ENCODE measurements at regions not wholly inside any gene's neighbourhood (a gene's known extent, or its start where the extent isn't known, plus 50 kb on each side); places are given as distances from the start of the nearest gene placed in this dataset.
A peak's percentile ranks its signal among the peaks of the same experiment; 100 is the strongest.

- TF ChIP-seq ZNF626 (tag by site-specific recombination; IDR thresholded peaks at IDR 0.05): no peak
- peak; percentile 87 for TF ChIP-seq ZFHX2 (tag by site-specific recombination; conservative IDR thresholded peaks at IDR 0.05)
- no peak for TF ChIP-seq ZNF623 (tag by site-specific recombination; IDR thresholded peaks at IDR 0.05)
- no peak for TF ChIP-seq YY1 (tag by site-specific recombination; IDR thresholded peaks at IDR 0.05)
- TF ChIP-seq ZNF423 (tag by site-specific recombination; IDR thresholded peaks at IDR 0.05): no peak
- no peak for TF ChIP-seq ZNF658 (tag by site-specific recombination; IDR thresholded peaks at IDR 0.05)
- TF ChIP-seq ZNF274 (IDR thresholded peaks at IDR 0.05; ENCODE audit: low read length): no peak
- TF ChIP-seq ZNF274 (tag by site-specific recombination; IDR thresholded peaks at IDR 0.05; ENCODE audit: borderline replicate concordance): peak; percentile 43; the same call in 1 of the 2 replicates
- TF ChIP-seq ZNF416 (tag by site-specific recombination; IDR thresholded peaks at IDR 0.05): no peak
- no peak for TF ChIP-seq ZFP41 (tag by site-specific recombination; IDR thresholded peaks at IDR 0.05; ENCODE audit: borderline replicate concordance)
- TF ChIP-seq EGR2 (tag by site-specific recombination; IDR thresholded peaks at IDR 0.05; ENCODE audit: low read depth): peak; percentile 77
- no peak for TF ChIP-seq OSR2 (tag by site-specific recombination; IDR thresholded peaks at IDR 0.05)
- no peak for TF ChIP-seq ZNF561 (tag by site-specific recombination; IDR thresholded peaks at IDR 0.05; ENCODE audit: borderline replicate concordance)
- Histone ChIP-seq H3K9me3 (ENCODE audit: control insufficient read depth, insufficient read depth, low read depth, low read length) (no peaks in the 10 kb centered on the region), H3K36me3 (ENCODE audit: control insufficient read depth in 2 of 2, insufficient read depth in 1 of 2, low read length in 2 of 2) (no peaks in the 10 kb centered on the region), H3K4me3 (ENCODE audit: low read depth, low read length) (no peak overlapping the region), H3K4me1 (ENCODE audit: control insufficient read depth, insufficient read depth, low read length) (no peaks in the 10 kb centered on the region), H3K27ac (ENCODE audit: extremely low read depth, low read depth, low read length) (no peak overlapping the region)
- ChIA-PET POLR2A (no interaction called here), CTCF (interaction anchor here (0.6 kb wide), 1 partner anchor 30 kb away, joined by 3 read pairs; no protein-coding TSS in a partner anchor)
These were observed 96.2 kb downstream of the C9orf50 start for GRCh38 chr9:129524582-129525270.

GRCh38 chr9:129523943-129524581, 96.8 kb downstream of the C9orf50 start:
- ChIA-PET POLR2A (no interaction called here), CTCF (no interaction called here)
- TF ChIP-seq KLF1 (tag by site-specific recombination; IDR thresholded peaks at IDR 0.05) (peak; percentile 81), ZNF48 (tag by site-specific recombination; IDR thresholded peaks at IDR 0.05) (no peak)
- no peaks in the 10 kb centered on the region for H3K36me3 ChIP-seq (ENCODE audit: control insufficient read depth in 2 of 2, insufficient read depth in 1 of 2, low read length in 2 of 2)
- no peaks in the 10 kb centered on the region for H3K4me1 ChIP-seq (ENCODE audit: control insufficient read depth, insufficient read depth, low read length)
- no peaks in the 10 kb centered on the region for H3K9me3 ChIP-seq (ENCODE audit: control insufficient read depth, insufficient read depth, low read depth, low read length)
- no peak overlapping the region for H3K4me3 ChIP-seq (ENCODE audit: low read depth, low read length)
- no peak overlapping the region for H3K27ac ChIP-seq (ENCODE audit: extremely low read depth, low read depth, low read length)

GRCh38 chr9:129522351-129522750, 98.5 kb downstream of the C9orf50 start:
- TF ChIP-seq ZNF510 (tag by site-specific recombination; IDR thresholded peaks at IDR 0.05; ENCODE audit: insufficient replicate concordance) (no peak), ZNF776 (tag by site-specific recombination; IDR thresholded peaks at IDR 0.05; ENCODE audit: borderline replicate concordance) (no peak), GLIS1 (tag by site-specific recombination; IDR thresholded peaks at IDR 0.05) (0 out of 2 replicates have a peak, but pooled peaks have one; percentile 8), ZNF529 (tag by site-specific recombination; IDR thresholded peaks at IDR 0.05; ENCODE audit: insufficient replicate concordance) (no peak), YY2 (tag by site-specific recombination; IDR thresholded peaks at IDR 0.05) (no peak), ZBTB11 (tag by site-specific recombination; conservative IDR thresholded peaks at IDR 0.05; ENCODE audit: low read depth) (no peak)
- CTCF ChIA-PET: interaction anchor here (0.6 kb wide), 1 partner anchor 92 kb away, joined by 4 read pairs; no protein-coding TSS in a partner anchor
- POLR2A ChIA-PET: no interaction called here
- no peaks in the 10 kb centered on the region for H3K4me1 ChIP-seq (ENCODE audit: control insufficient read depth, insufficient read depth, low read length)
- no peaks in the 10 kb centered on the region for H3K9me3 ChIP-seq (ENCODE audit: control insufficient read depth, insufficient read depth, low read depth, low read length)
- no peak overlapping the region for H3K27ac ChIP-seq (ENCODE audit: extremely low read depth, low read depth, low read length)
- no peaks in the 10 kb centered on the region for H3K36me3 ChIP-seq (ENCODE audit: control insufficient read depth in 2 of 2, insufficient read depth in 1 of 2, low read length in 2 of 2)
- no peak overlapping the region for H3K4me3 ChIP-seq (ENCODE audit: low read depth, low read length)
